OCI-LY1 (cell line): ENCODE measurements at regions not wholly inside any gene's neighbourhood (a gene's known extent, or its start where the extent isn't known, plus 50 kb on each side); places are given as distances from the start of the nearest gene placed in this dataset.
"Not testable (repeated sequence)": the region's sequence is repeated elsewhere in the genome, so short reads cannot be mapped to it uniquely, and the experiment has no call there.

Experiments used
- H2AFZ ChIP-seq: fragments of 200-600 bp; sonication (generic), shearing (Covaris generic); 2 replicates; pipeline ENCODE4 v1.6.0; 2014; ENCODE audit warnings: antibody characterized with exemption, mild to moderate bottlenecking, low read length
- H3F3A ChIP-seq: fragments of 200-600 bp; sonication (generic), shearing (Covaris generic); 2 replicates; pipeline ENCODE4 v1.6.0; 2014; ENCODE audit warnings: mild to moderate bottlenecking, antibody characterized with exemption, low read length, moderate library complexity; ENCODE audit not compliant: insufficient read depth
- H3K27ac ChIP-seq: fragments of 200-600 bp; sonication (generic); 2 replicates; pipeline ENCODE4 v1.5.1; 2014; ENCODE audit warnings: low read length, mixed run types, mild to moderate bottlenecking, low read depth; ENCODE audit not compliant: poor library complexity, severe bottlenecking
- H3K27me3 ChIP-seq: fragments of 200-600 bp; sonication (generic); 2 replicates; pipeline ENCODE4 v1.6.0; 2014; ENCODE audit warnings: antibody characterized with exemption, mild to moderate bottlenecking, low read length, moderate library complexity; ENCODE audit not compliant: insufficient read depth
- H3K36me3 ChIP-seq: fragments of 200-600 bp; sonication (generic); 2 replicates; pipeline ENCODE4 v1.6.1; 2014; ENCODE audit warnings: mild to moderate bottlenecking, antibody characterized with exemption, low read length, moderate library complexity, mixed read lengths; ENCODE audit not compliant: insufficient read depth
- H3K4me1 ChIP-seq: fragments of 200-600 bp; sonication (generic); 2 replicates; pipeline ENCODE4 v1.5.1; 2014; ENCODE audit warnings: mild to moderate bottlenecking, low read length, moderate library complexity; ENCODE audit not compliant: insufficient read depth, severe bottlenecking
- H3K4me2 ChIP-seq: fragments of 200-600 bp; sonication (generic), shearing (Covaris generic); 2 replicates; pipeline ENCODE4 v1.6.1; 2014; ENCODE audit warnings: low read length
- H3K4me3 ChIP-seq: fragments of 200-600 bp; sonication (generic); 2 replicates; pipeline ENCODE4 v1.5.1; 2014; ENCODE audit warnings: low read length, low read depth, mild to moderate bottlenecking, mixed read lengths; ENCODE audit not compliant: poor library complexity, severe bottlenecking
- H3K79me2 ChIP-seq: fragments of 200-600 bp; shearing (Covaris generic); 2 replicates; pipeline ENCODE4 v1.6.1; 2016; ENCODE audit warnings: mixed run types, low read length, mixed read lengths; ENCODE audit not compliant: insufficient read depth
- H3K9ac ChIP-seq: fragments of 200-600 bp; sonication (generic), shearing (Covaris generic); 2 replicates; pipeline ENCODE4 v1.6.1; 2014; ENCODE audit warnings: mild to moderate bottlenecking, low read length, mixed read lengths
- H3K9me2 ChIP-seq: fragments of 200-600 bp; sonication (generic), shearing (Covaris generic); 2 replicates; pipeline ENCODE4 v1.6.1; 2014; ENCODE audit warnings: low read depth, mild to moderate bottlenecking, low read length, mixed read lengths
- H3K9me3 ChIP-seq: fragments of 200-600 bp; shearing (Covaris generic); 2 replicates; pipeline ENCODE4 v1.6.1; 2014; ENCODE audit warnings: low read length, mixed read lengths
- H4K20me1 ChIP-seq: fragments of 200-600 bp; sonication (generic), shearing (Covaris generic); 2 replicates; pipeline ENCODE4 v1.6.0; 2016; ENCODE audit warnings: mild to moderate bottlenecking, low read length; ENCODE audit not compliant: insufficient read depth
- CTCF ChIP-seq: fragments of 200-600 bp; sonication (generic), shearing (Covaris generic); IDR thresholded peaks from 2 replicates; pipeline ENCODE4 v1.5.1; 2017; ENCODE audit warnings: mild to moderate bottlenecking, antibody characterized with exemption, low read length, moderate library complexity, mixed read lengths
- EZH2 ChIP-seq: fragments of 200-600 bp; sonication (generic), shearing (Covaris generic); IDR thresholded peaks from 2 replicates; pipeline ENCODE4 v1.8.0; 2017; ENCODE audit warnings: borderline replicate concordance, mixed run types, mild to moderate bottlenecking, antibody characterized with exemption, low read length, moderate library complexity, mixed read lengths

GRCh38 chr22:11307998-11308397 is 4220.0 kb upstream of the OR11H1 start:
- no peaks in the 10 kb centered on the region for H3K4me1 ChIP-seq
- no peak overlapping the region for H3K4me2 ChIP-seq
- H3K4me3 ChIP-seq: no peak overlapping the region

DNA sequence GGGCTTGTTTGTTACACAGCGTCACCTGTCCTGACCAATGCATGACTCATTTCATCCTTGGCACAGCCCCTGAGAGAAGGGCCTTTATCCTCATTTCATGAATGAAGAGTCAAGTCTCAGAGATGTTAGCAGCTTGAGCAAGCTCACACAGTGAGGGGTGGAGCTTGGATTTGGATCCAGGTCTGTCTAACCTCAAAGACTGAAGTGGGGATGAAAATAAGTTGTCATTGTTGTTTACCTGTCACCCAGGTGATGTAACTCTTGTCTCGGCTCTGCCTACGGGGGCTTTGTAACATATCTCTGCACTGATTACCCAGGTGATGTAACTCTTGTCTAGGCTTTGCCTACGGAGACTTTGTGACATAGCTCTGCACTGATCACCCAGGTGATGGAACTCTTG is 4218.2 kb upstream of the OR11H1 start:
- not testable (repeated sequence) for H3K79me2 ChIP-seq, H3K4me2 ChIP-seq, H3K4me1 ChIP-seq, H3K9me2 ChIP-seq, H3K27me3 ChIP-seq, H4K20me1 ChIP-seq, H3K27ac ChIP-seq, H2AFZ ChIP-seq, H3K9me3 ChIP-seq, H3K4me3 ChIP-seq, H3K9ac ChIP-seq, H3K36me3 ChIP-seq, H3F3A ChIP-seq

More at GRCh38 chr22:11307998-11308397, 4220.0 kb upstream of the OR11H1 start:
- Histone ChIP-seq H3K27me3 (no peaks in the 10 kb centered on the region), H3K9me3 (no peaks in the 10 kb centered on the region), H2AFZ (no peak overlapping the region), H3K36me3 (no peaks in the 10 kb centered on the region), H3K79me2 (no peaks in the 10 kb centered on the region), H3K27ac (no peak overlapping the region), H3K9ac (no peak overlapping the region), H3K9me2 (no peaks in the 10 kb centered on the region), H4K20me1 (no peaks in the 10 kb centered on the region), H3F3A (no peaks in the 10 kb centered on the region)
- no peak for TF ChIP-seq CTCF
- TF ChIP-seq EZH2: no peak

GRCh38 chr22:11310647-11311046 is 4217.3 kb upstream of the OR11H1 start:
- not testable (repeated sequence) for H3K9ac ChIP-seq, H3K4me2 ChIP-seq, H3K27ac ChIP-seq, H3F3A ChIP-seq, H3K4me1 ChIP-seq, H3K9me2 ChIP-seq, H3K79me2 ChIP-seq, H4K20me1 ChIP-seq, H3K27me3 ChIP-seq, H2AFZ ChIP-seq, H3K4me3 ChIP-seq, H3K9me3 ChIP-seq, H3K36me3 ChIP-seq

DNA sequence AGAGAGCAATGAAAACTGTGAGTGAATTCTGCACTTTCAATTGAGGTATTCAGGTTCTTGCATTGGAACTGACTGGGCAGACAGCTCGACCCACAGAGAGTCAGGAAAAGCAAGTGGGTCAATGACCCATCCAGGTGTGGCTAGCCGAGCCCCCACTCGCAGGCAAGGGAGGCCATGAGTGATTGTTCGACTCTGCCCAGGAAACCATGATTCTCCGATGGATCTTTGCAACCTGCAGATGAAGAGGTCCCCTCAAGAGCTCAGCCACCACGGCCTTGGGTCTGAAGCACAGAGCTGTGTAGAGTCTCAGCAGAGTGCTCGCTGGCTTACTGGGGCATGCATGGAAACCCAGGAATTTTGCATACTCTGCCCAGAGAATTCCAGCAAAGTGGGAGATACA is 4215.4 kb upstream of the OR11H1 start:
- not testable (repeated sequence) for H3K4me1 ChIP-seq, H3K9me2 ChIP-seq, H3K27me3 ChIP-seq, H3K9ac ChIP-seq, H3K4me3 ChIP-seq, H3F3A ChIP-seq, H3K4me2 ChIP-seq, H3K9me3 ChIP-seq, H2AFZ ChIP-seq, H4K20me1 ChIP-seq, H3K27ac ChIP-seq, H3K36me3 ChIP-seq, H3K79me2 ChIP-seq

DNA sequence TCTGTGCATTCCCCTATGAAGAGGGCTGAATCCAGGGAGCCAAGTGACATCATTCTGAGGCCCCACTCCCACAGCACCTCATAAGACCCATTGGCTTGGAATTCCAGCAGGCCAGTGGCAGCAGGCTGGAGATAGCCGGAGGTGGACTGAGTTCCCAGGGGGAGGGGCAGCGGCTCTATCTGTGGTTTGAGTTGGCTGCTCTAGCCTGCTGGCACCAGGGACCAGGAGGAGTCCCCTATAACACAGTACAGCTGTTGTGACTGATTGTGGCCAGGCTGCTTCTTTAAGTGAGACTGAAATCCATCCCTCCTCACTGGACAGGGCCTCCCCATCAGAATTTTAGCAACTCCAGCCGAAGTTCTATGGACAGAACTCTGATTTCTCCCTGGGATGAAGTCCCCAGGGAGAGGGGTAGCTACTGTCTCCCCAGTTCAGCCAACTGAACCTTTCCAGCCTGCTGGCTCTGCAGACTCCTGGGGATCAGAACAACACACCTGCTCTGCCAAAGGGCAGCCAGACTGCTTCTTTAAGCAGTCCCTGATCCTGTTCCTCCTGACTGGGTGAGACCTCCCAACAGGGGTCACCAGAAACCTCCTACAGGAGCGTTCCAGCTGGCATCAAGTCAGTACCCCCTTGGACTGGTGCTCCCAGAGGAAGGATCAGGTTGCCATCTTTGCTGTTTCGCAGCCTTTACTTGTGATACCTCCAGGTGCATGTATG is 4214.8 kb upstream of the OR11H1 start:
- H3K4me3 ChIP-seq, H3K4me2 ChIP-seq, H3K27me3 ChIP-seq, H3K9me3 ChIP-seq, H3K4me1 ChIP-seq, H4K20me1 ChIP-seq, H3K9ac ChIP-seq, H3K36me3 ChIP-seq, H3F3A ChIP-seq, H3K9me2 ChIP-seq, H3K79me2 ChIP-seq, H2AFZ ChIP-seq, H3K27ac ChIP-seq: not testable (repeated sequence)

DNA sequence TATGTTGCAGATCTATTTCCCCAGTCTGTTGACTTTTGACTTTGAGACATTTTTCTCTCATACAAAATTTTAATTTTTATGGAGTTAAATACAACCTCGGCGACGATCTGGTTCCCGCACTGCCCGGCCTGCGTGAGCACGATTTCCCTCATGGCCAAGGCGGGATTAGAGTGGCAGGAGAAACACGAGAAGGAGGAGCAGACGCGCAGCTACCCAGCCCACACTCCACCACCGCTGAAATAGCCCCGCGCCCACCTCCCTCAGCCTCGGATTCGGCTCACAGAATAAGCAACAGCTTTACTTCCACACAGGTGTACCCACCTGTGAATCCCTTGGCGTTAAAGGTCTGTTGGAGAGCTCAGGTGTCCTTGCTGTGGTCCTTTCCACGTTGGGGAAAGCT is 4209.4 kb upstream of the OR11H1 start:
- not testable (repeated sequence) for H3K27ac ChIP-seq, H3K79me2 ChIP-seq, H3F3A ChIP-seq, H3K36me3 ChIP-seq, H3K9me2 ChIP-seq, H3K27me3 ChIP-seq, H3K9me3 ChIP-seq, H3K9ac ChIP-seq, H4K20me1 ChIP-seq, H3K4me1 ChIP-seq, H3K4me2 ChIP-seq, H2AFZ ChIP-seq, H3K4me3 ChIP-seq

DNA sequence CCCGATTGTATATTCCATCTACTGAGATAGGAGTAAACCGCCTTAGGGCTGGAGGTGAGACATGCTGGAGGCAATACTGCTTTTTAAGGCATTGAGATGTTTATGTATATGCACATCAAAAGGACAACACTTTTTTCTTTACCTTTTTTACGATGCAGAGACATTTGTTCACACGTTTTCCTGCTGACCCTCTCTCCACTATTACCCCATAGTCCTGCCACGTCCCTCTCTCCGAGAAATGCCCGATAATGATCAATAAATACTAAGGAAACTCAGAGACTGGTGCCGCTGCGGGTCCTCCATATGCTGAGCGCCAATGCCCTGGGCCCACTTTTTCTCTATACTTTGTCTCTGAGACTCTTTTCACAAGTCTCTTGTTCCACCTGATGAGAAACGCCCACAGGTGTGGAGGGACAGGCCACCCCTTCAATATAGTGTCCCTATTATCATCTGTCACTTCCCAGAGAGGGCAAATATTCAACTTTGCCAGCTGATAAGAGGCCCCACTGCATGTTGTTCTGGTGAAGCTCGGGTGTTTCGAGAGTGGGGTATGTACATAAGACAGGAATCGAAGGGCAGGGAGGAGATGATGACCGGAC is 4203.5 kb upstream of the OR11H1 start:
- not testable (repeated sequence) for H3K4me3 ChIP-seq, H3K9me2 ChIP-seq, H4K20me1 ChIP-seq, H2AFZ ChIP-seq, H3K9me3 ChIP-seq, H3K4me1 ChIP-seq, H3K4me2 ChIP-seq, H3K79me2 ChIP-seq, H3K36me3 ChIP-seq, H3F3A ChIP-seq, H3K9ac ChIP-seq, H3K27me3 ChIP-seq, H3K27ac ChIP-seq
